ENCODE measurements at regions not wholly inside any gene's neighbourhood (a gene's known extent, or its start where the extent isn't known, plus 50 kb on each side); places are given as distances from the start of the nearest gene placed in this dataset.

DNA sequence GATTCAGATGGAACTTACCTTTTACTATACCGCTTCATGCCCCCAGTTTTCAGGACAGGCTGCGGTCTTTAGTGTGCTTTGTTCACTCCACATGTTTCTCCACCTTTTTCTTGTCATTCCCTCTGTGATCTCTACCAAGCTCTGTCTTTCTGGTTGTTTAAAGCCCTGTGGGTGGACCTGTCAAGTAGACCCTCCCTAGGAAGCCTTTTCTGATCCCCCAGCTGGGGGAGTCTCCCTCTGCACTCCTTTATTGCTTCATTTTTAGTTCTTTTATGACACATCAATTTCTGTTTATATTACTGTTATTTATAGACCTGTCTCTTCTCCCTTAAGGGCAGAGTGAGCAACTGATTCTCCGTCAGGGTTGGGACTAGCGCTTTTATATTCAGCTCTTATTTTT is 150.2 kb downstream of the C4orf33 start (continued):
- TF ChIP-seq, protein P1, sequence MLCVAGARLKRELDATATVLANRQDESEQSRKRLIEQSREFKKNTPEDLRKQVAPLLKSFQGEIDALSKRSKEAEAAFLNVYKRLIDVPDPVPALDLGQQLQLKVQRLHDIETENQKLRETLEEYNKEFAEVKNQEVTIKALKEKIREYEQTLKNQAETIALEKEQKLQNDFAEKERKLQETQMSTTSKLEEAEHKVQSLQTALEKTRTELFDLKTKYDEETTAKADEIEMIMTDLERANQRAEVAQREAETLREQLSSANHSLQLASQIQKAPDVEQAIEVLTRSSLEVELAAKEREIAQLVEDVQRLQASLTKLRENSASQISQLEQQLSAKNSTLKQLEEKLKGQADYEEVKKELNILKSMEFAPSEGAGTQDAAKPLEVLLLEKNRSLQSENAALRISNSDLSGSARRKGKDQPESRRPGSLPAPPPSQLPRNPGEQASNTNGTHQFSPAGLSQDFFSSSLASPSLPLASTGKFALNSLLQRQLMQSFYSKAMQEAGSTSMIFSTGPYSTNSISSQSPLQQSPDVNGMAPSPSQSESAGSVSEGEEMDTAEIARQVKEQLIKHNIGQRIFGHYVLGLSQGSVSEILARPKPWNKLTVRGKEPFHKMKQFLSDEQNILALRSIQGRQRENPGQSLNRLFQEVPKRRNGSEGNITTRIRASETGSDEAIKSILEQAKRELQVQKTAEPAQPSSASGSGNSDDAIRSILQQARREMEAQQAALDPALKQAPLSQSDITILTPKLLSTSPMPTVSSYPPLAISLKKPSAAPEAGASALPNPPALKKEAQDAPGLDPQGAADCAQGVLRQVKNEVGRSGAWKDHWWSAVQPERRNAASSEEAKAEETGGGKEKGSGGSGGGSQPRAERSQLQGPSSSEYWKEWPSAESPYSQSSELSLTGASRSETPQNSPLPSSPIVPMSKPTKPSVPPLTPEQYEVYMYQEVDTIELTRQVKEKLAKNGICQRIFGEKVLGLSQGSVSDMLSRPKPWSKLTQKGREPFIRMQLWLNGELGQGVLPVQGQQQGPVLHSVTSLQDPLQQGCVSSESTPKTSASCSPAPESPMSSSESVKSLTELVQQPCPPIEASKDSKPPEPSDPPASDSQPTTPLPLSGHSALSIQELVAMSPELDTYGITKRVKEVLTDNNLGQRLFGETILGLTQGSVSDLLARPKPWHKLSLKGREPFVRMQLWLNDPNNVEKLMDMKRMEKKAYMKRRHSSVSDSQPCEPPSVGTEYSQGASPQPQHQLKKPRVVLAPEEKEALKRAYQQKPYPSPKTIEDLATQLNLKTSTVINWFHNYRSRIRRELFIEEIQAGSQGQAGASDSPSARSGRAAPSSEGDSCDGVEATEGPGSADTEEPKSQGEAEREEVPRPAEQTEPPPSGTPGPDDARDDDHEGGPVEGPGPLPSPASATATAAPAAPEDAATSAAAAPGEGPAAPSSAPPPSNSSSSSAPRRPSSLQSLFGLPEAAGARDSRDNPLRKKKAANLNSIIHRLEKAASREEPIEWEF (CRISPR knock-in tag; IDR thresholded peaks at IDR 0.05) = no peak
- TF ChIP-seq HDAC8 (tag; IDR thresholded peaks at IDR 0.05) (no peak), MECOM (CRISPR knock-in tag; IDR thresholded peaks at IDR 0.05) (no peak), MCM5 (IDR thresholded peaks at IDR 0.05; ENCODE audit: low read depth) (no peak), MYNN (IDR thresholded peaks at IDR 0.05) (no peak), MYNN (CRISPR knock-in tag; IDR thresholded peaks at IDR 0.05) (no peak), SMARCC2 (IDR thresholded peaks at IDR 0.05; ENCODE audit: low read depth) (no peak), RAD21 (CRISPR knock-in tag; conservative IDR thresholded peaks at IDR 0.05 in 1 of 2, IDR thresholded peaks at IDR 0.05 in 1 of 2) (no peak), ATF7 (IDR thresholded peaks at IDR 0.05) (no peak), CTBP1 (IDR thresholded peaks at IDR 0.05; ENCODE audit: borderline replicate concordance) (no peak), NCOA2 (IDR thresholded peaks at IDR 0.05; ENCODE audit: partially characterized antibody in 2 of 2) (no peak), LEF1 (IDR thresholded peaks at IDR 0.05) (no peak)
- TF ChIP-seq, protein P2, sequence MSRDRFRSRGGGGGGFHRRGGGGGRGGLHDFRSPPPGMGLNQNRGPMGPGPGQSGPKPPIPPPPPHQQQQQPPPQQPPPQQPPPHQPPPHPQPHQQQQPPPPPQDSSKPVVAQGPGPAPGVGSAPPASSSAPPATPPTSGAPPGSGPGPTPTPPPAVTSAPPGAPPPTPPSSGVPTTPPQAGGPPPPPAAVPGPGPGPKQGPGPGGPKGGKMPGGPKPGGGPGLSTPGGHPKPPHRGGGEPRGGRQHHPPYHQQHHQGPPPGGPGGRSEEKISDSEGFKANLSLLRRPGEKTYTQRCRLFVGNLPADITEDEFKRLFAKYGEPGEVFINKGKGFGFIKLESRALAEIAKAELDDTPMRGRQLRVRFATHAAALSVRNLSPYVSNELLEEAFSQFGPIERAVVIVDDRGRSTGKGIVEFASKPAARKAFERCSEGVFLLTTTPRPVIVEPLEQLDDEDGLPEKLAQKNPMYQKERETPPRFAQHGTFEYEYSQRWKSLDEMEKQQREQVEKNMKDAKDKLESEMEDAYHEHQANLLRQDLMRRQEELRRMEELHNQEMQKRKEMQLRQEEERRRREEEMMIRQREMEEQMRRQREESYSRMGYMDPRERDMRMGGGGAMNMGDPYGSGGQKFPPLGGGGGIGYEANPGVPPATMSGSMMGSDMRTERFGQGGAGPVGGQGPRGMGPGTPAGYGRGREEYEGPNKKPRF (IDR thresholded peaks at IDR 0.05; ENCODE audit: low read depth, low read length) = no peak
- TF ChIP-seq, protein P3, sequence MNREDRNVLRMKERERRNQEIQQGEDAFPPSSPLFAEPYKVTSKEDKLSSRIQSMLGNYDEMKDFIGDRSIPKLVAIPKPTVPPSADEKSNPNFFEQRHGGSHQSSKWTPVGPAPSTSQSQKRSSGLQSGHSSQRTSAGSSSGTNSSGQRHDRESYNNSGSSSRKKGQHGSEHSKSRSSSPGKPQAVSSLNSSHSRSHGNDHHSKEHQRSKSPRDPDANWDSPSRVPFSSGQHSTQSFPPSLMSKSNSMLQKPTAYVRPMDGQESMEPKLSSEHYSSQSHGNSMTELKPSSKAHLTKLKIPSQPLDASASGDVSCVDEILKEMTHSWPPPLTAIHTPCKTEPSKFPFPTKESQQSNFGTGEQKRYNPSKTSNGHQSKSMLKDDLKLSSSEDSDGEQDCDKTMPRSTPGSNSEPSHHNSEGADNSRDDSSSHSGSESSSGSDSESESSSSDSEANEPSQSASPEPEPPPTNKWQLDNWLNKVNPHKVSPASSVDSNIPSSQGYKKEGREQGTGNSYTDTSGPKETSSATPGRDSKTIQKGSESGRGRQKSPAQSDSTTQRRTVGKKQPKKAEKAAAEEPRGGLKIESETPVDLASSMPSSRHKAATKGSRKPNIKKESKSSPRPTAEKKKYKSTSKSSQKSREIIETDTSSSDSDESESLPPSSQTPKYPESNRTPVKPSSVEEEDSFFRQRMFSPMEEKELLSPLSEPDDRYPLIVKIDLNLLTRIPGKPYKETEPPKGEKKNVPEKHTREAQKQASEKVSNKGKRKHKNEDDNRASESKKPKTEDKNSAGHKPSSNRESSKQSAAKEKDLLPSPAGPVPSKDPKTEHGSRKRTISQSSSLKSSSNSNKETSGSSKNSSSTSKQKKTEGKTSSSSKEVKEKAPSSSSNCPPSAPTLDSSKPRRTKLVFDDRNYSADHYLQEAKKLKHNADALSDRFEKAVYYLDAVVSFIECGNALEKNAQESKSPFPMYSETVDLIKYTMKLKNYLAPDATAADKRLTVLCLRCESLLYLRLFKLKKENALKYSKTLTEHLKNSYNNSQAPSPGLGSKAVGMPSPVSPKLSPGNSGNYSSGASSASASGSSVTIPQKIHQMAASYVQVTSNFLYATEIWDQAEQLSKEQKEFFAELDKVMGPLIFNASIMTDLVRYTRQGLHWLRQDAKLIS (CRISPR knock-in tag; IDR thresholded peaks at IDR 0.05) = no peak
